HG02884 (cell line): ENCODE measurements at regions not wholly inside any gene's neighbourhood (a gene's known extent, or its start where the extent isn't known, plus 50 kb on each side); places are given as distances from the start of the nearest gene placed in this dataset.

Experiments used
- ATAC-seq: cut with Tn5 transposase; IDR thresholded peaks from one replicate; pipeline ENCODE4 v1.9.1; 2021; ENCODE audit warnings: mild to moderate bottlenecking, moderate library complexity; ENCODE audit not compliant: unreplicated experiment

DNA sequence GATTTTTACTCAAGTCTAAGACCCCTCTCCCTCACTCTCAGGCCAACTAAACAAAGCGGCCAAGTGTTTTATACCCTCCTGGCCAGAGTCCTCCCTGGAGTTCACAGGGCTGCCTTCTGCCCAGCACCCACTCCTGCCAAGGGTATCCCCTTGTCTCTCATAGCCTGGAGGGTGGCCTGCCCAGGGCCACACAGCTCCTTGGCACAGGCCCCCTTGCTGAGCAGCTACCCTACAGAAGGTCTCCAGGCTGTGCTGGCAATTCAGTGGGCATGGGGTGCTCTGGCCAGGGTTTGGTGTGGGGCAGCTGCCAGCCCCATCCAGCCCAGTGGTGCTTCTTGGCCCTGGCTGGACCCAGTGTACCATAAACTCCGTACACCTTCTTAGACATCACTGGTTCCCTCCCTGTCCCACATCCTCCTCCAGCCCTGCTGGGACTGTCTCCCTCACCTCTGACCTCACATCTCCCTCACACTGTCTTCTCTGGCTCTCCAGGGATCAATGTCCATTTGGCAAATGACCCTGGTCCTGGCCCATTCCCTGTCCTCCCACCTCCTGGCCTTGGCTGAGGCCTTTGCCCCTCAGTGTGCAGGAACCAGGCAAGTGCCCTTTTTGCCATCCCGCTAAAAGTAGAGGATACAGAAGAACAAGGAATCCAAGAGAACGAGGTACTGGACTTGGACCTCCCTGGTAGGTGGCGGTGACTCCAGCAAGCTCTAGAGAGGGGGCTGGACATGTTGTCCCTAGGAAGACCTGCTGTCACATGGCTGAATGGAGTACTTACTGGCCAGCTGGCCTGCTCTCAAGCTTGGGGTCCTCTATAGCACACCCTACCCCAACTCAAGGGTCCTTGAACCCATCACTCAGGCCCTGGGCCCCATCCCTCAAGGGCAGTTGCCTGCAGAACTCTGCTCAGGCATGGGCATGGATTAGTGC, 50.0 kb upstream of the TRPM1 start:
- no peak for ATAC-seq

DNA sequence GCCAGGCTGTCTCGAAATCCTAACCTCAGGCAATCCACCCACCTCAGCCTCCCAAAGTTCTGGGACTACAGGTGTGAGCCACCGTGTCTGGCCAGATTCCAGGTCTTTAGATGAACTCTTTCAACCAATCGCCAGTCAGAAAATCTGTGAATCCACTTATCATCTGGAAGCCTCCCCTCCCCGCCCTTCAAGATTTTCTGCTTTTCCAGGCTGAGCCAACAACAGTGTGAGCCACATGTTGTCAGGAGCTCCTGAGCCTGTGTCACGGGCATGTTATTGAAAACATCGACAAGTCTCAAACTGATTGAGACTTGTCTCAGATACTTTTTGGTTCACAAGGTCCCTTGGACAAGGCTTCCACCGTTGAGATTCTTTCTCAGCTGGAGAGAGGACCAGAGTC, 52.0 kb upstream of the TRPM1 start:
- no peak for ATAC-seq

DNA sequence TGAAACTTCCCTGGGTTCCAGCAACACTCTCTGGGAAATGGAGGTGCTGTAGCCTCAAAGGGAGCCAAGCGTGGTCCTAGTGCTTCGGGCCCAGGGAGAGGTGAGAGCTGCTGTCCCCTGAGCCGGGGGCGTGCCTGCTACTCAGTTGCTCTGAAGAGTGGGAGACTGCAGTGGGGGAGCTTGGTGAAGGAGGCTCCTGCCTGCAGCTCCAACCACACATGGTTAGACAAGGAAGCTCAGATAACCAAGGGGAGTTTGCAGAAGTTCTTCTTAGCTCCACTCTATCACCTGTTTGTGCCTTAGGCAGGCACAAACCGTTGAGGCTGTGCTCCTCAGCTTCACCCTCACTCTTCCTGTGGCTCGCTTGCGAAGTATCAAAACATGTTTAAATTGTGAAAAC, 53.6 kb upstream of the TRPM1 start:
- ATAC-seq = no peak

DNA sequence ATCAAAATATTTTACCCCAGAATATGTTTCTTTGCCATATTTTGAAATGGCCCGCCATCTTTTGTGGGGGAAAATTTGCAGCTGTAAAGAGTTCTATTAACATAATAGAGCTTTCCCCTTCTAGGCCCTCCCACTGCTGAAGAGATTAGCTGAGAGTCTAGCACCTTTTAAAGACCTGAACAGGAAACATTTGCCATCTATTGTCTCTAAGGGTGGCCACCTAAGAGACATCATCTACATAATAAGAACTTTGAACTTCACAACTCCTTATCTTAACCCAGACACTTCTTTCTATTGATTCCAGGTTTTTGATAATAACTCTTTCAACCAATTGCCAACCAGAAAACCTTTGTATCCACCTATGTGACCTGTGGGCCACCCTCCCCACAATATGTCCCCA, 54.7 kb upstream of the TRPM1 start:
- ATAC-seq = no peak

DNA sequence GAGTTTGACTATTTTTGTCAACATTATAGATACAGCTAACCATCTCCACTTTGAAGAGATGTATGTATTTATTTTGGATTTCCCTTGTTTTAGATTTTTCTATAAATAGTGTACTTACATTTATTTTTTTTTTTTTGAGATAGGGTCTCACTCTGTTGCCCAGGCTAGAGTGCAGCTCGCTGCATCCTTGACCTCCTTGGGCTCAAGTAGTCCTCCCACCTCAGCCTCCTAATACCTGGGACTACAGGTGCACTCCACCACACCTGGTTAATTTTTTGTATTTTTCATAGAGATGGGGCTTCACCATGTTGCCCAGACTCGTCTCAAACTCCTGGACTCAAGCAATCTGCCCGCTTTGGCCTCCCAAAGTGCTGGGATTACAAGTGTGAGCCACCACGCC, 55.3 kb upstream of the TRPM1 start:
- ATAC-seq = no peak

DNA sequence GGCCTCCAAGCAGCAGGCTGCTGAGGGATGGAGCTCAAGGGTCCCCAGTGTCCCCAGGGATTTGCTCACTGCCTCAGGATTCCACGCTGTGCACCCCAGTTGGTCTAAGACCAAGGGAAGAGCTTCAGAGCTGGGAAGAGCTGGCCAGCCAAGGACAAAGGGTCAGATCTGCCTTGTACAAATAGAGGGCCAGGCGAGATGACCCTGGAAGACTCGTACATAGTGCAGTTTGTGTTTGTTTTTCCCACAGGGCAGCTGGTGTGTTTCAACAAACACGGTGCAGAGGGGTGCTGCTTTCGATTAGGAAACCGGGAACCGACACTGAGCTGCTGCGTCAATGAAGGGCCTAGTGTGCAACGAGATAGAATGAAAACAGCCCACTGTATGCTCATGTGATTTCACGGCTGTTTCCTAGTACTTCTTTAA, 56.1 kb upstream of the TRPM1 start:
- ATAC-seq = no peak

DNA sequence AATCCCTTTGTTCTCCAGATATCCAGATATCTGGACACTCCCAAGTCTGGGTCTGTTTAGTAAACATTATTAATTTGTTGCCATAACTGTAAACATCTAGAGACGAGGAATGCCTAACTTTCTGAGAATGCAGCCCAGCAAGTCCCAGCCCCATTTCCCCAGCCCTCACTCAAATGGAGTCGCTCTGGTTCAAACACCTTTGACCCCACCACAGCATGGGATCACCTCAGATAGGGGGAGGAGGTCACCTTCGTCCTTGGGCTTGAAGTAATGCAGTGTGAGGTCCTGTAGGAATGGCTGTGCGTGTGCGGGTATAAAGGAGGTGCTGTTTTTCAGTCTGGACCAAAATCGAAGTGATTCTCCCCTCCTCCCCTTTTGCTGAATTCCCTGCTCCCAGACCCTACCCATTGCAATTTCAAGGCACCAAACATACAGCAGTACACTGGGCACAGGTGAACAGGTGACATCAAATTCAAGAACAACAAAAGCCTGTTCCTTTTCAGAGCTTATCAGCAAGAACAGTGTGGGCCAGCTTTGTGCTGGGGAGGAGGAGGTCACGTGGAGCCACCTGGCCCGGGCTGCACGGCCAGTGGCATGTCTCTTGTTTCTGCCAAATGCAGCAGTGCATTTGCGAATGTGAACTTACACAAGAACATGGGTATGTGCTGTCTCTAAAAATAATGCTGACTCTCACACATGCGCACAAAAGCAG, 57.5 kb upstream of the TRPM1 start:
- ATAC-seq = no peak

DNA sequence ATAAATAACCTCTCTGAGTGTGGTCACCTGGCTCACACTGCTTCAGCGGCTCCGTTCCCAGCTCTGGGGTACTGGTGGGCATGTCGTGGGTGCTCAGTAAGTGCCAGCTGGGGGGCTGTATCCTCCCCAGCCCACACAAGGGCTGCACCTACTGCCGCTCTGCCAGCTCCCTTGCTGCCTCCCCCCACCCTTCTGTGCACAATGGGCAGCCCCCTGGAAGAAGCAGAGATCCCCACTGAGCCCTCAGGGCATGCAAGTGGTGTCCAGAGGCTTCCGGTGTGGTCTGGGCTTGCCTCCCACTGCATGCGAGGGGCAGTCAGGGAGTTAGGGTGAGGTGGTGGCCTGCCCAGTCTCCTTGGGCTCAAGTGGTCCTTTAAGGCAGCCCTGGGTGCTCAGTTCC, 58.3 kb upstream of the TRPM1 start:
- no peak for ATAC-seq

DNA sequence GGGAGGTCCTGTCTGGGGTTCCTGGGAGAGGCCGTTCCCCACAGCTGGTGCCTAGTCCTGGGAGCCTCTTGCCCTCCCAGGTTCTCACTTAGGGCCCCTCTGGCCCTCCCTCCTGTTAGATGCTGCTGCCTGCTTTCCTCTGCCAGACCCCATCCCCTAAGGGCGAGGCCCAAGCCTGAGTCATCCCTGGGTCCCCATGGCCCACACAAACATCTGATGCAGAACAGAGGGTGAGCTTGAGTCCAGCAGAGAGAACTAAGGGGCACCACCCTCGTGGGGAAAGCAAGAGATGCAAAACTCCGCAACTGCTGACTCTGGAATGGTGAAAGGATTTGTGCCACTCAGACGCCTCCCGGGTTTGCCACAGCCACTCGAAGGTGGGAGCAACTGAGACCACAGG, 58.8 kb upstream of the TRPM1 start:
- ATAC-seq = no peak

DNA sequence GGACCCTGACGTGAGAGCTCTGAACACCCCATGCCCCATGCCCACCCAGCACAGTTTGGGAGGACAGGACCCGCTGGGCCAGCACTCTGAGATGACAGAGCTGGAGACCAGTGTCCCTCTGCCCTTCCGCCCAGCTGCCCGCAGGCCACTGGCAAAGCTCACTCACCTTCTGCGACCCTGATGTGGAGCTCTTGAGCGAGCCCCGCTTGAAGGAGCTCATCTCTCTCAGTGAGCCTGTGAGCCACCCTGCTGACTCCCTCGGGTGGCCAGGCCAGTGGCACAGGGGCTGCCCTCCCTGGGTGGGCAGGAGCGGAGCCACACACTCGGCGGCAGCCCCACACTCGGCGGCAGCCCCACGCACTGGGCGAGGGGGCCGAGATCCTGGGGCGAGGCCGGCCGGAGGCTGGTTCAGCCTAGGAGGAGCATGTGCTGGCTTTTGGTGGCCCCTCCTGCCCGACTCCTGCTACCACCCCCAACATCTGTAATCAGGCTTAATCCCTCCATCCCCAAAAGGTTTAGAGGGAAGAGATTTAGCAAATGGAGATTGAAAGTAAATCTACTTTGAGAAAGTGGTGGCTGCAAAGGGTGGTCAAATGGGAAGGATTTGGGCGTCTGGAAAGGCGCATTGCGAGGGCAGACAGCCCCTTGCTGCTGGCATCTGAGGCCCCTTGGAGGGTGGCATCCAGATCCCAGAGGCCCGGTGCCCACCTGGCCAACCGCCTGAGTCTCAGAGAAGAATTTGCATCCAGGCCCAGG, 59.4 kb upstream of the TRPM1 start:
- ATAC-seq = no peak

DNA sequence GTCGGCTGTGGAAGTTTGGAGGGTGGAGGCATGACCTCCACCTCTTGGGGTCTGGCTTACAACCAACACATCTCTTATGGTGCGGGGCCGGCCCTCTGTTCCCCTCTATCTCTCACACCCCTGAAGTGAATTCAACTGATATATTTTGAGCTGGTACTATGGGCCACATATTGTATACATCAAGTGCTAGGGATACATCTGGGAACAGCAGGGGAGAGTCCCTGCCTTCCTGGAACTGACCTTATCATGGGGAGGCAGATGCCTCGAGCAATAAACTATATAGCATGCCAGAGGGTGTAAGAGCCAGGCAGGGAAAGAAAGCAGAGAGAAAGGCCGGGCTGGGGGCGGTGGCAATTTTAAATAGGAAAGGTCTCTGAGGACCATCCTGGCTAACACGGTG, 60.4 kb upstream of the TRPM1 start:
- no peak for ATAC-seq

DNA sequence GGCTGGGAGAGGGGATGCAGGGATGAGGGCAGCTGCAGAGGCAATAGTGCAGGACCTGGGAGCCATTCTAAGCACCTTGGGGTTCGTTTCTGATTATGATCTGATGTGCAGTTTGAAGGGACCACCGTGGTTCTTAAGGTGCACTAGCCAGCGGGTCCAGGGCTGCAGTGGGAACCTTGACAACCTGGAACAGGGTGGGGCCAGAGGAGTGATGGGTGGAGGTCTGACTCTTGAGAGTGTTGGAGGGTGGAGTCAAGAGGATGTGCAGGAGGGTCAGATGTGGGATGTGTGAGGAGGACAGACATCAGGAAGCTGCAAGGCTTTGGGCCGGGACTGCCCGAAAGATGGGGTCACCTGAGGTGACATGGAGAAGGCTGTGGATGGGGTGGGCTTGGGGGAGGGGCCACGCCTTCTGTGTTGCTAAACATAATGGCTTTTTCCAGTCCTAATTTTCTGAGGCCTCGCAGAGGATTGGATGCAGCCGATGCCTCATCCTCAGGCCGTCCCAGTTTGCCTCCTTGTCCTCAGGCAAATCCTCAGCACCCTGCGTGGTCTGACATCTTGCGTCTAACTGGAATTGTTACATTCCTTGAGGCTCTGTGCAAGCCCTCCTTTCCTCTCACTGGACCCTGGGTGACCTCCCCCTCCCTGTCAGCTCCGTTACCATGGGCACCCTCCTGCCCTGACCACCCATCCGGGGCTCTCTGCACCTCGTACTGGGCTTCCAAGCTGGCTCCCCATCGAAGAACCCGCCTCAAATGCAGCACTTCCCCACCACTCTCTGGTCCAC, 61.4 kb upstream of the TRPM1 start:
- ATAC-seq = no peak

DNA sequence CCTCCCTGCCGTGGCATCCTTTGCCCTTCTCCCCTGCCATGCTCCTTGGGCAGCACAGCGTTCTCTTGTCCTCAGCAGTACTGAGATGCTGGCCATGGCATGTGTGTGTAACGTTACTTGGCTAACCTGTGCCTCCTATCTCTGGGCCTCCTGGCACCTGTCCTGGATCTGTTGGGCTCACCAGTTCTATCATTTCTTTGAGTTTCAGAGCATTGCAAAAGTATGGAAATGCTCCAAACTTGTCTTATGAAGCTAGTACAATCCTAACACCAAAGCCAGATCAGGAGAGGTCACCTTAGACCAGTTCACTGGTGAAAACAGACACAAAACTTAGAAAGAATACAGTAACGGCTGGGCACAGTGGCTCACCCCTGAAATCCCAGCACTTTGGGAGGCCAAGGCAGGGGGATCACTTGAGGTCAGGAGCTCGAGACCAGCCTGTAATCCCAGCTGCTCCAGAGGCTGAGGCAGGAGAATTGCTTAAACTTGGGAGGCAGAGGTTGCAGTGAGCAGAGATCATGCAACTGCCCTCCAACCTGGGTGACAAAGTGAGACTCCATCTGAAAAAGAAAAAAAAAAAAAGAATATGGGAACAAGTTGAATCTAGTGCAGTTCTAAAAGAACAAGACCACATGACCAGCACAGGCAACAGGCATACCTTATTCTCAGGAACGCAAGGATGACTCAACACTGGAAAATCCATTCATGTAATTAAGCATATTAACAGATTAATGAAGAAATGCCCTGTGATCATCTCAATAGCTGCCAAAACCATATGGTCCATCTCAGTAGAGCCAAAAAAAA, 62.4 kb upstream of the TRPM1 start:
- no peak for ATAC-seq

DNA sequence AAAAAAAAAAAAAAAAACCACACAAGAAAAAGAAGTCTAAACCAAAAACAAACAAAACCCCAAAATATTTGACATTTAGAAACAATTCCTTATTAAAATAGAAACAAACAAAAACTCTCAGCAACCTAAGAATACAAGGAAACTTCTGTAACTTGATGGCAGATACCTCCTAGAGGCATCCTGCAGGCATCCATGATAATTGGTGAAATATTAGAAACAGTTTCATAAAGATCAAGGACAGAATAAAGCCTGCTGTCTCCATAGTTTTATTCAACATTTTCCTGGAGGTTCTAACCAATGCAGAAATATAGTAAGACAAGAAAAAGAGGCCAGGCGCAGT, 63.0 kb upstream of the TRPM1 start:
- no peak for ATAC-seq

DNA sequence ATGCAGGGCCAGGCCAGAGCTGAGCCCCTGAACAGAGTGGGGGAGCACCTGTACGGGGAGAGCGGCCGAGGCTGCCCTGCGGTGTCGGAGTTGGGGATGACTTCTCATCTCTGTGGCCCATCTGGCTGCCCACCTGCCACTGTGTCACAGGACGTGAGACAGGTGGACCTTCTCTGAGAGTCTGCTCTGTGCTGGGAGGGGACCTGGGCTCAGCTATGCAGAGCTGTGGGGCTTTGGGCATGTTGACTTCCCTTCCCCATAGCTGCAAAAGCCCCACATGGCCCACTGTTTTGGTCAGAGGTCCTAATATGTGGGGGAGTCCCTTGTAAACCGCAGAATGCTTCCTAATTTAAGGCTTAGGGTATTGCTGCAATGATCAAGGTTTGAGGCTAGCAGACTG, 68.0 kb upstream of the TRPM1 start:
- no peak for ATAC-seq

DNA sequence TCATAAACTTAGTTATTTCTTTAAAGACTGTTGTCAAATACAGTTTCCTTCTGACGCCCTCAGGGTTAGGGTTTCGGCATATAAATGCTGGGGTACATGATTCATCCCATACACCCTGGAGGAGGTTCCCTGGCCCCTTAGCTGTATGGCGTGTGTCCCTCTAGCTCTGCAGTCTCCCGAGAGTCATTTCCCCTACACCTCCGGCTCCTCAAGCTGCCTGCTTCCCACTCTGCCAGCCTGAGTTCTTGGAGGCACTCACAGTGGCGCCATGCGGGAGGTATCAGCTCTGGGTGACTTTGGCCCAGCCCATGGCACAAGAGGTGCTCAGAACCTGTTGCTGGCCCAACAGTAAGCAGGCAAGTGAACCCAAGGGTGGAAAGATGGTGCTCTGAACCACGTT, 70.2 kb upstream of the TRPM1 start:
- no peak for ATAC-seq

DNA sequence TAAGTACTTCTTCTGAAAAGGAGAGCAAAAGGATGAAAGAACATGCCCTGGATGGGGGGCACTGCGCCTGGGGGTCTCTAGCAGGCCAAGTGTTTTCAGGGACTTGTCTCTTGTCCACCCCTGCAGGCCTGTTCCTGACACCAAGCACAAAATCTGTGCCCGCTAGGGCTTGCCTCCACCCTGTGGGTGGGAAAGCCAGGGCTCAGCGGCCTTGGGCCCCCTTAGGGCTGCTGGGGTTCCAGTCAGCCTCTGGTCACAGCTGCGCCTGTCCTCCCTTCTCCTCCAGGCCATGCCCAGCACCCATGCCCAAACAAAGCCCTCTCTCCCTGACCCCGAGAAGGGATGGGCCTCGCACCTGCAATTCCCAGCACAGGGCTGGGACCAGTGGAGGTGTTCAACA, 71.1 kb upstream of the TRPM1 start:
- no peak for ATAC-seq

DNA sequence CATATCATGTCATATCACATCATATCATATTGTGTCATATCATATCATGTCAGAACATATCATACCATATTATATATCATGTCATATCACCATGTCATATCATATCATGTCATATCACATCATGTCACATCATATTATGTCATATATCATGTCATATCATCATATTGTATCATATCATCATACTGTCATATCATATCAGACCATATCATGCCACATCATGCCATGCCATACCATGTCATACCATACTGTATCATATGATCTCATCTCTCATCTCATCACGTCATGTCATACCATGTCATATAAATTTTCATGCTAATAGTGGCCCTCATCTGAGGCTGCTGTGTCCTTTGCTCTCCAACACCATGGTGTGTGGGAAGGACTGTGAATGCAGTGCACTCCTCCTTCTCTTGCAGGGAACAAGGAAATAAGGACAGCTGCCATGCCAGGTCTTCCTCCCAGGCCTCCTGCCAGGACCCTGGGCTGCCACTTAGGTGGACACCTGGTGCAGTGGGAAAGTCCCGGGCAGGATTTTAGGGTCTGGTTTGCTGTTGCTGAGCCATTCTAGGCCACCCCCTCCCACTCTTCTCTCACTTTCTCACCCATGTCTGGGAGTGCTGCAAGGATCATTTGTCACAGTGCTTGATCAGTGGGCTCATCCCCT, 72.4 kb upstream of the TRPM1 start:
- no peak for ATAC-seq

DNA sequence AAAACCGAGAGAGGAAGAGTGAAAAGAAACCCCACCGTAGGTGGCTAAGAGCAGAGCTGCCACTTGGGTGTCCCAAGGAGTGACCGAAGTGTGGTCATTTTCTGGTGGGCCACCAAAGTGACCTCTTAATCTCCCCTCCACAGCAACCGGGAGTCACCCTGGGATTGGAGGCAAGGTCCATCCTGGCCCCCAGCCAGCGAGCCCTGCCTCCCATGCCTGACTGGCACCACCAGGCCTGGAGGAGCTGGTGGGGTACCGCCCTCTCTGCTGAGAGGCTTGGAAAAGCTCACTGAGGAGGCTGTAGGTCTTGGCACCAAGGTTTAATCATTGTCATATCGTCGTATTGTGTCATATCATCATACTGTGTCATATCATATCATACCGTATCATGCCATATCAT, 74.0 kb upstream of the TRPM1 start:
- ATAC-seq = no peak

DNA sequence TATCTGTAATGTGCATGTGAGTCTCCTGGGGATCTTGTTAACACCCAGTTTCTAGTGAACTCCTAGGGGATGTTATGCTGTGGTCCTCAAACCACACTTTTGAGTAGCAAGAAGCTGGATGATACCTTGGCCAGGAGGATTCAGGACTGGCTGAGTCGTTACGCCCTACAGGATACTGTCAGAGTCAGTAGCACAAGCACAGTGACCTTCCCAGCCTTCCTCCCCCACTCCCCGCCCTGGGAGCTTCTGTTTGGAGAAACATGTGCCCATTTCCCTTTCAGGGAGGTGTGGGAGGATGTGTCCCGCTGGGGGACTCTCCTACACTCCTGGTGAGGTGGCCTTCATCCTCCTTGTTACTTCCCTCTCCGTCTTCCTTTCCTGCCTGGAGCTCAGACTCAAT, 76.4 kb upstream of the TRPM1 start:
- ATAC-seq = no peak
